ENCODE measurements at regions not wholly inside any gene's neighbourhood (a gene's known extent, or its start where the extent isn't known, plus 50 kb on each side); places are given as distances from the start of the nearest gene placed in this dataset.
"Not testable (repeated sequence)": the region's sequence is repeated elsewhere in the genome, so short reads cannot be mapped to it uniquely, and the experiment has no call there.

DNA sequence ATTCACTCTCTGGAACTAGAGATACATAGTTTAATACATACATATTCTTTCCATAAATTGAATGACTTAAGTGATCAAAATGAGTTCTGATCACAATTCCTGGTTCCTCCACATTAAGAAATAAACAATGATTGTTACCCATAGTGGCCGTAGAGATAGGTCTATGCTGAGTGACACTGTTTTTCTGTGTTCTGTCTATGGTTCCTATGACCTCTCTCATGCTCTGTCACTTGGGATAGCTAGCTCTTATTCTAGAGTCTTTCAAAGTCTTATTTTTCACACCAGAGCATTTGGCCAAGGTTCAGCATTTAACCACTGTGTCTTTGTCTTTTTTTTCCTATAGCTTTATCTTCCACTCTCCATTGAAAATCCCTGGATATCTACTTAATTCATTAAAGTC lies 132.4 kb downstream of the GOLGA6L6 start:
- no peak overlapping the region for H3K4me3 ChIP-seq (ENCODE audit: low read depth, poor library complexity, severe bottlenecking)
- TF ChIP-seq, protein P1, sequence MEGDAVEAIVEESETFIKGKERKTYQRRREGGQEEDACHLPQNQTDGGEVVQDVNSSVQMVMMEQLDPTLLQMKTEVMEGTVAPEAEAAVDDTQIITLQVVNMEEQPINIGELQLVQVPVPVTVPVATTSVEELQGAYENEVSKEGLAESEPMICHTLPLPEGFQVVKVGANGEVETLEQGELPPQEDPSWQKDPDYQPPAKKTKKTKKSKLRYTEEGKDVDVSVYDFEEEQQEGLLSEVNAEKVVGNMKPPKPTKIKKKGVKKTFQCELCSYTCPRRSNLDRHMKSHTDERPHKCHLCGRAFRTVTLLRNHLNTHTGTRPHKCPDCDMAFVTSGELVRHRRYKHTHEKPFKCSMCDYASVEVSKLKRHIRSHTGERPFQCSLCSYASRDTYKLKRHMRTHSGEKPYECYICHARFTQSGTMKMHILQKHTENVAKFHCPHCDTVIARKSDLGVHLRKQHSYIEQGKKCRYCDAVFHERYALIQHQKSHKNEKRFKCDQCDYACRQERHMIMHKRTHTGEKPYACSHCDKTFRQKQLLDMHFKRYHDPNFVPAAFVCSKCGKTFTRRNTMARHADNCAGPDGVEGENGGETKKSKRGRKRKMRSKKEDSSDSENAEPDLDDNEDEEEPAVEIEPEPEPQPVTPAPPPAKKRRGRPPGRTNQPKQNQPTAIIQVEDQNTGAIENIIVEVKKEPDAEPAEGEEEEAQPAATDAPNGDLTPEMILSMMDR (IDR thresholded peaks at IDR 0.05), result no peak
- TF ChIP-seq POLR2A (IDR thresholded peaks at IDR 0.05), result no peak
- 76 to 80% methylated on average over 1 of the region's 1 CpG for WGBS, 2 donors
- no peak for DNase-seq (ENCODE audit: low spot score in 2 of 2)
- intact Hi-C loops (cut with DNase I; ENCODE audit: low total_unique reads), result no loop called here

DNA sequence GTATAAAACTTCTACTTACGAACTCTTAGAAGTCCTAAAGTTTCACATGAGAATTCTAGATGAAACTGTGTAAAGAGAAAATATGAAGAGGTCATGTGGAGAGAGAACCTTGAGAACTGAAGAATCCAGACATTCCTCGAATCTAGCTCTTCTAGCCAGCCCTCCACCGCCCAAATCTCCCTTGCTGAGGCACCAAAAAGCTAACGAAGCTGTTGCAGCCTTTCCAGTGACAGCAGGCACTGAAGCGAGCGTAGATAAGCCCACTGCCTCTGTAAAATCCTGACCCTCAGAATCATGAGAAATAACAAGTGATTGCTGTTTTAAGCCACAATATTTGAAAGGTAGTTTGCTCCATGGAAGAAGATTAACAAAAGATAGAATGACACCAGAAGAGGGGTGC lies 134.0 kb downstream of the GOLGA6L6 start:
- WGBS, 2 donors, result 51 to 54% methylated on average over 6 of the region's 6 CpGs
- no peak overlapping the region for H3K4me3 ChIP-seq (ENCODE audit: low read depth, poor library complexity, severe bottlenecking)
- intact Hi-C loops (cut with DNase I; ENCODE audit: low total_unique reads), result no loop called here
- no peak for DNase-seq (ENCODE audit: low spot score in 2 of 2)
- TF ChIP-seq, protein P1 (IDR thresholded peaks at IDR 0.05), result no peak
- no peak for TF ChIP-seq POLR2A (IDR thresholded peaks at IDR 0.05)

- DNase-seq (ENCODE audit: low spot score in 2 of 2); H3K4me3 ChIP-seq (ENCODE audit: low read depth, poor library complexity, severe bottlenecking); intact Hi-C loops (cut with DNase I; ENCODE audit: low total_unique reads): not testable (repeated sequence)
- WGBS, 2 donors, result 53 to 56% methylated on average over 1 of the region's 1 CpG
Observed at GRCh38 chr15:20404571-20404970, 137.0 kb downstream of the GOLGA6L6 start.

DNA sequence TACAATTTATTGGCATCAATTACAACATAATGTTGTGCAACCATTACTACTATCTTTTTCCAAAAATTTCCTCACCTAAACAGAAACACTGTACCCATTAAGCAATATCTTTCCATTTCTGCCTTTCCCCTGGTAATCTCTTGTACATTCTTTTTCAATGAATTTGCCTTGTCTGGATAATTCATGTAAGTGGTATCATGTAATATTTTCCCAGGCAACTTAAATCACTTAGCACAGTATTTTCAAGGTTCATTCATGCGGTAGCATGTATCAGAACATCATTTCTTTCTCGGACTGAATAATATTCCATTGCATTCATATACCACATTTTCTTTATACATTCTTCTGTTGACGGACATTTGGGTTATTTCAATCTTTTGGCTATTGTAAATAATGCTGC lies 139.0 kb downstream of the GOLGA6L6 start:
- H3K4me3 ChIP-seq (ENCODE audit: low read depth, poor library complexity, severe bottlenecking); intact Hi-C loops (cut with DNase I; ENCODE audit: low total_unique reads); DNase-seq (ENCODE audit: low spot score in 2 of 2): not testable (repeated sequence)
- WGBS, 2 donors, result 80 to 82% methylated on average over 3 of the region's 3 CpGs

GRCh38 chr15:20401058-20401457 lies 140.5 kb downstream of the GOLGA6L6 start:
- DNase-seq (ENCODE audit: low spot score in 2 of 2); H3K4me3 ChIP-seq (ENCODE audit: low read depth, poor library complexity, severe bottlenecking); intact Hi-C loops (cut with DNase I; ENCODE audit: low total_unique reads): not testable (repeated sequence)
- 76 to 85% methylated on average over 3 of the region's 3 CpGs for WGBS, 2 donors

GRCh38 chr15:20398680-20399079 lies 142.9 kb downstream of the GOLGA6L6 start:
- intact Hi-C loops (cut with DNase I; ENCODE audit: low total_unique reads); H3K4me3 ChIP-seq (ENCODE audit: low read depth, poor library complexity, severe bottlenecking); DNase-seq (ENCODE audit: low spot score in 2 of 2): not testable (repeated sequence)
- WGBS, 2 donors, result 67 to 74% methylated on average over 5 of the region's 5 CpGs

- WGBS, 2 donors, result 46 to 66% methylated on average over 3 of the region's 3 CpGs
- DNase-seq (ENCODE audit: low spot score in 2 of 2); H3K4me3 ChIP-seq (ENCODE audit: low read depth, poor library complexity, severe bottlenecking); intact Hi-C loops (cut with DNase I; ENCODE audit: low total_unique reads): not testable (repeated sequence)
Observed at GRCh38 chr15:20388161-20388560, 153.4 kb downstream of the GOLGA6L6 start.

DNA sequence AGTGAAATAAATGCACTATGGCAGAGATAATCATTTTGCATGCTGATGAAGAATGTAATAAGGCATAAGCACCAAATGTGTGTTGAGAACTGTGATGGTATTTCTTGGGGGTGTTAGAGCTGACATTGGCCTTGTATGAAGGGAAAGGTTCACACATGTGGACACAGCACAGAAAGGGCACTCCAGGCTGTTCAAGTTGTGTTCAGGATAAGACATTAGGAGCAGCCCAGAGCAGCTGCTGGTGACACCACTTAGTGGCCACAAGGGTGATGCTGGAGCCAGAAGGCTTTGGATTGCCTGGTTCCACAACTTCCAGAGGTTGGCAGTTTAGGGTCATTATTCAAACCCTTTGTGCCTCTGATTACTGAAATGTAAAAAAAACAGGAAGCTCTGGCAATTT lies 155.4 kb downstream of the GOLGA6L6 start:
- no peak for DNase-seq (ENCODE audit: low spot score in 2 of 2)
- intact Hi-C loops (cut with DNase I; ENCODE audit: low total_unique reads), result no loop called here
- TF ChIP-seq, protein P1 (IDR thresholded peaks at IDR 0.05), result no peak
- no peak for TF ChIP-seq POLR2A (IDR thresholded peaks at IDR 0.05)
- no peak overlapping the region for H3K4me3 ChIP-seq (ENCODE audit: low read depth, poor library complexity, severe bottlenecking)

- whole genome bisulfite sequencing, 2 donors, result 82 to 88% methylated on average over 5 of the region's 5 CpGs
- DNase-seq (ENCODE audit: low spot score in 2 of 2); intact Hi-C loops (cut with DNase I; ENCODE audit: low total_unique reads); H3K4me3 ChIP-seq (ENCODE audit: low read depth, poor library complexity, severe bottlenecking): not testable (repeated sequence)
Observed at GRCh38 chr15:20380199-20380598, 161.4 kb downstream of the GOLGA6L6 start.
